Heart right ventricle (tissue), 16 donors: ENCODE measurements at regions not wholly inside any gene's neighbourhood (a gene's known extent, or its start where the extent isn't known, plus 50 kb on each side); places are given as distances from the start of the nearest gene placed in this dataset.

Source experiments
- ATAC-seq, 8 donors: fragments of 200-7000 bp; cut with Tn5 transposase; one replicate each; pipeline ENCODE4 v1.9.1; 2020; ENCODE audit warnings: mild to moderate bottlenecking in 8 of 8, moderate library complexity in 8 of 8, moderate number of reproducible peaks in 1 of 8
- DNase-seq, 2 donors: peaks; one replicate each; pipeline ENCODE4 v3.0.0-alpha.2; 2020
- H3K27ac ChIP-seq, 10 donors: fragments of 200-600 bp; sonication (generic) in 2 of 10; one replicate each; pipeline versions ENCODE4 v1.5.0 to v1.8.0; 2020 to 2022; ENCODE audit warnings: mild to moderate bottlenecking in 3 of 10
- H3K27me3 ChIP-seq, 7 donors: fragments of 200-600 bp; one replicate each; pipeline ENCODE4 v1.8.0; 2021 to 2022; ENCODE audit warnings: mild to moderate bottlenecking in 2 of 7
- H3K36me3 ChIP-seq, 9 donors: fragments of 200-600 bp; sonication (generic) in 1 of 9; one replicate each; pipeline versions ENCODE4 v1.5.0 to v1.8.0; 2020 to 2022; ENCODE audit warnings: mild to moderate bottlenecking in 2 of 9
- H3K4me1 ChIP-seq, 9 donors: fragments of 200-600 bp; sonication (generic) in 1 of 9; one replicate each; pipeline versions ENCODE4 v1.5.0 to v1.8.0; 2020 to 2022; ENCODE audit warnings: mild to moderate bottlenecking in 4 of 9
- H3K4me3 ChIP-seq, 10 donors: fragments of 200-600 bp; sonication (generic) in 2 of 10; one replicate each; pipeline versions ENCODE4 v1.5.0 to v1.8.0; 2020 to 2022; ENCODE audit warnings: mild to moderate bottlenecking in 7 of 10, moderate library complexity in 2 of 10
- H3K9me3 ChIP-seq, 11 donors: fragments of 200-600 bp in 10 of 11; sonication (generic) in 2 of 11; one replicate each; pipeline versions ENCODE4 v1.5.0 to v1.8.0; 2013 to 2022; ENCODE audit warnings: mild to moderate bottlenecking in 2 of 11, control low read depth in 1 of 11, moderate library complexity in 1 of 11
- WGBS, 2 donors: extraction: QIAGEN DNeasy Blood & Tissue Kit; methylation state at CpG; one replicate each; pipeline ENCODE4 v1.1.7; 2013; ENCODE audit warnings: inconsistent platforms in 1 of 2; 5-methylcytosine and 5-hydroxymethylcytosine counted together
- intact Hi-C, 10 donors: fragments of 100-400 bp; cut with DNase I; formaldehyde crosslinking; loops; one replicate each; pipeline versions ENCODE4 v1.11.1 to v1.14.2; 2022
- TF ChIP-seq, protein P1 (sequence below), 9 donors: fragments of 200-600 bp; sonication (generic) in 2 of 9; IDR thresholded peaks; one replicate each; pipeline versions ENCODE4 v1.5.0 to v1.8.0; 2021 to 2022; ENCODE audit warnings: antibody characterized with exemption in 9 of 9, mild to moderate bottlenecking in 5 of 9, moderate library complexity in 1 of 9
- donor health status: Arrhythmogenic right ventricular cardiomyopathy.
- donor health status: ischemic (EF 13 %, LVEDD 7.1; RV severe dilation, severe dysfunction).
- donor health status: healthy with polysubstance abuse.
- donor health status: DM: no; HTN: yes; CAD: no.
- donor health status: DM: no; HTN: no; CAD: no.
- donor health status: ischemic (EF 25% LVEDD 6.9; RV normal size, moderate dysfunction).
- donor health status: ischemic (EF 25% LVEDD 5.7; RV mildly dilated, moderate dysfunction).
- donor health status: healthy.
- donor health status: DM: yes; HTN: yes; CAD: no.
- donor health status: Ischemic cardiomyopathy.
- donor health status: ischemic (EF 35%, LVEDD 5.7; RV mildly dilated, moderate dysfunction).
- donor health status: nonischemic (EF 11% LVEDD 7.7; RV severe dilation, severe dysfunction).
- donor health status: DM: yes; HTN: yes; CAD: no.
- donor health status: PGD.
- donor health status: ischemic (EF 29% LVEDD 5.4; RV normal size, mild dysfunction).
- donor health status: nonischemic (EF 23%, LVEDD 6.1; RV moderate dilation, normal function).

DNA sequence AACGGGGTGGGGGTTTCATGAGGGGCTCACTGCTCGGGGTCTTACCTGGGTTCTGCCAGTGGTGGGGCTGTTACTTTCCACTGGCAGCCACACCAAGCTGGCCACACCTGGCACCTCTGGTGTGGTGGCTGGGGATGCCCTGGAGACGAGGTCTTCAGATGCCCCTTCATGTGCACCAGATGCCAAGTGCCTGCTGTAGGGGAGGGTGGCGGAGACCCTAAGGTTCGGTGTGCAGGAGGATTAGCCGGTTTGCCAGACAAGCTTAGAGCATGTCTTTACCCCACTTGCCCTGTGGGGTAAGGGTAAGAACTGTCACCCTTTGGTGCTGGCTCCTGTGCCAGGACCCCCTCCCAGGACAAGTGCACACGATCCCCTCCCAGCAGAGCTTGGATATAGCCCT is 188.3 kb downstream of the TJP1 start:
- TF ChIP-seq, protein P1, sequence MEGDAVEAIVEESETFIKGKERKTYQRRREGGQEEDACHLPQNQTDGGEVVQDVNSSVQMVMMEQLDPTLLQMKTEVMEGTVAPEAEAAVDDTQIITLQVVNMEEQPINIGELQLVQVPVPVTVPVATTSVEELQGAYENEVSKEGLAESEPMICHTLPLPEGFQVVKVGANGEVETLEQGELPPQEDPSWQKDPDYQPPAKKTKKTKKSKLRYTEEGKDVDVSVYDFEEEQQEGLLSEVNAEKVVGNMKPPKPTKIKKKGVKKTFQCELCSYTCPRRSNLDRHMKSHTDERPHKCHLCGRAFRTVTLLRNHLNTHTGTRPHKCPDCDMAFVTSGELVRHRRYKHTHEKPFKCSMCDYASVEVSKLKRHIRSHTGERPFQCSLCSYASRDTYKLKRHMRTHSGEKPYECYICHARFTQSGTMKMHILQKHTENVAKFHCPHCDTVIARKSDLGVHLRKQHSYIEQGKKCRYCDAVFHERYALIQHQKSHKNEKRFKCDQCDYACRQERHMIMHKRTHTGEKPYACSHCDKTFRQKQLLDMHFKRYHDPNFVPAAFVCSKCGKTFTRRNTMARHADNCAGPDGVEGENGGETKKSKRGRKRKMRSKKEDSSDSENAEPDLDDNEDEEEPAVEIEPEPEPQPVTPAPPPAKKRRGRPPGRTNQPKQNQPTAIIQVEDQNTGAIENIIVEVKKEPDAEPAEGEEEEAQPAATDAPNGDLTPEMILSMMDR (IDR thresholded peaks at IDR 0.05): no peak
- Histone ChIP-seq H3K27me3 (peaks cover 0 to 48% (median 26%) of the 10 kb centered on the region in 7 donors), H3K27ac (no peak overlapping the region), H3K9me3 (no peaks in the 10 kb centered on the region), H3K36me3 (no peaks in the 10 kb centered on the region), H3K4me1 (peaks cover 0 to 3% (median 0%) of the 10 kb centered on the region in 9 donors), H3K4me3 (no peak overlapping the region)
- no peak for ATAC-seq
- WGBS, 2 donors: 86 to 90% methylated on average over 7 of the region's 7 CpGs
- no peak for DNase-seq
- intact Hi-C loops: no loop called here

GRCh38 chr15:29632671-29633406 is 189.4 kb downstream of the TJP1 start:
- ATAC-seq (no peak), DNase-seq (no peak)
- Histone ChIP-seq H3K4me1 (peaks cover 0 to 3% (median 0%) of the 10 kb centered on the region in 9 donors), H3K4me3 (no peak overlapping the region), H3K9me3 (no peaks in the 10 kb centered on the region), H3K27ac (no peak overlapping the region), H3K36me3 (no peaks in the 10 kb centered on the region), H3K27me3 (peaks cover 0 to 50% (median 26%) of the 10 kb centered on the region in 7 donors)
- 74 to 77% methylated on average over 8 of the region's 8 CpGs for WGBS, 2 donors
- TF ChIP-seq, protein P1 (IDR thresholded peaks at IDR 0.05): no peak
- intact Hi-C loops: no loop called here

DNA sequence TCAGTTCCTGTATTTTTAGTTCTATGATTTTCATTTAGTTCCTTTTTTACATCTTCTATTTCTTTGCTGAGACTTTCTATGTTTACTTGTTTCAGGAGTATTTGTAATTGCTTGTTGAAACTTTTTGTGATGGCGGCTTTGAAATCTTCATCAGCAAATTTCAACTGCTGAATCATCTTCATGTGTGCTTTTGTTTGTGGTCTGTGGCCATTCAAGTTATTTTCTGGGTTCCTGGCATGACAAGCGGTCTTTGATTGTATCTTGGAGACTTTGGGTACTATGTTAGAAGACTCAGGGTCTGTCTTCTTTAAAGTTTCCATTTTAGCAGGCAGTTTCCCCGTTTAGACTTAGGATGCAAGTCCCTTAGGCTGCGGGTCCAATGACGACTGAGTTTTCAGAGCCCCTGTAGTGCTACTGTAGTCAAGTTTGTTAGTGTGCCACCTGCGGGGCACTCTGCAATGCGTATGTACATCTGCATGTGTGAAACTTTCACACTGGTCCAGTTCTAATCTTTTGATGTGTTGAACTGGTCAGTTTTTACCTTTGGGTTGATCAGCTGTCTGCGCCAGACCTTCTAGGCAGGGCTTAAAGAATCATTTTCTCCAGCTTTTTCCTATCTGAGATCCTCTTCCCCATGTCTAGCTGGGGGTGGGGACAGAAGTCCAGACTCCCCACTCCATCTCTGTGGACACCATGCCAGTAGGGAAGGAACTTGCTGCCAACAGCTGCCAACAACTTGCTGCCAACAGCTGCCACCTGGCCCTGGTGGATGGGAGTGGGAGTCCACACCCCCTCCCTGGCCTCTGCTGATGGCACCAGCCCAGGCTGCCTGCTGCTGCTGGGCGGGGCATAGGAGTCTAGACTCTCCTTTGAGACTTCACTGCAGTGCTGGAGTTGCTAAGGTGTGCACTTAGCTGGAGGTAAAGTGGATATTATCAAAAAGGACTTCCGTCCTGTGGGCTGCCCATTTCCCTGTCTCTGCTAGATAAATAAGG is 190.9 kb downstream of the TJP1 start:
- H3K4me3 ChIP-seq: no peak overlapping the region
- H3K27me3 ChIP-seq: peaks cover 0 to 56% (median 26%) of the 10 kb centered on the region in 7 donors
- H3K9me3 ChIP-seq: no peaks in the 10 kb centered on the region
- no peak for DNase-seq
- WGBS, 2 donors: 54 to 57% methylated on average over 10 of the region's 10 CpGs
- no peaks in the 10 kb centered on the region for H3K36me3 ChIP-seq
- peak in 1 of 8 donors; percentile 33 for ATAC-seq
- intact Hi-C loops: no loop called here
- no peak overlapping the region for H3K27ac ChIP-seq
- peaks cover 0 to 3% (median 0%) of the 10 kb centered on the region in 9 donors for H3K4me1 ChIP-seq
- TF ChIP-seq, protein P1 (IDR thresholded peaks at IDR 0.05): no peak

DNA sequence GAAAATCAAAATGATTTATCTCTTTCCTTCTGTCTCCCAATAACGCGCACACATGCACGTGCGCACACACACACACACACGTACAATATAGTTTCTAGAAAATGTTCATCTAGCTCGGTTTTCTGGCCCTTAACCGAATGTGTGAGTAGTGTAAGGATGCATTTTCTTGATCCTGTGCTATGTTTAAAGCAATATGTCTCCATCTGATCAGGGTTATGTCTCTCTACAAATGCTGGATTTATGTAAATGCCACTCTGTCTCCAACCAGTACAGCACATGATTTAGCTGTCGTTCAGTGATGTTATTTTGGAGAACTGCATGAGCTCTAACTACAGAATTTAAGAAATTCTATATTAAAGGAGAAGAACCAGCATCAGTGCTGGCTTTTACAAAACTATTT is 198.0 kb downstream of the TJP1 start:
- Histone ChIP-seq H3K27me3 (peaks cover 0 to 13% (median under 1%) of the 10 kb centered on the region in 7 donors), H3K9me3 (no peaks in the 10 kb centered on the region), H3K36me3 (no peaks in the 10 kb centered on the region), H3K4me1 (no peaks in the 10 kb centered on the region), H3K4me3 (no peak overlapping the region), H3K27ac (no peak overlapping the region)
- intact Hi-C loops: no loop called here
- ATAC-seq (no peak), DNase-seq (no peak)
- TF ChIP-seq, protein P1 (IDR thresholded peaks at IDR 0.05): no peak
- 81 to 90% methylated on average over 8 of the region's 8 CpGs for WGBS, 2 donors
